A172 (cell line): ENCODE measurements at regions not wholly inside any gene's neighbourhood (a gene's known extent, or its start where the extent isn't known, plus 50 kb on each side); places are given as distances from the start of the nearest gene placed in this dataset.
"Not testable (repeated sequence)": the region's sequence is repeated elsewhere in the genome, so short reads cannot be mapped to it uniquely, and the experiment has no call there.

Experiments used
- DNase-seq: peaks from one replicate; pipeline ENCODE4 v3.0.0-alpha.2; 2015; ENCODE audit warnings: low spot score

- DNase-seq, result no peak
These were observed 117.2 kb downstream of the IPO8 start for GRCh38 chr12:30578426-30578825.

GRCh38 chr12:30573145-30573544 lies 122.5 kb downstream of the IPO8 start:
- DNase-seq, result no peak

- no peak for DNase-seq
These were observed 125.3 kb downstream of the IPO8 start for GRCh38 chr12:30570211-30570890.

DNA sequence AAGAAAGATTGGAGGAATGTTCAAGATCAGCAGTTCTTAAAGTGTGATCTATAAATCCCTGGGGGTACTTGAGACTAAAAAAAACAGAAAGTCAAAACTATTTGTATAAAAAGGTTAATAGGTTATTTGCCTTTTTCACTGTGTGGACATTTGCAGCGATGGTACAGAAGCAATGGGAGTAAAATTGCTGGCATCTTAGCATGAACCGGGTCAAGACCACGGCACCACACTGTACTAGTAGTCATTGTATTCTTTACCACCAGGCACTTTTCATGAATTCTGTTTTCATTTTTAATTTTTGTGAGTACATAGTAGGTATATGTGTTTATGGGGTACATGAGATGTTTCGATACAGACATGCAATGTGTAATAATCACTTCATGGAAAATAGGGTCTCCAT lies 126.2 kb downstream of the IPO8 start:
- no peak for DNase-seq

- DNase-seq, result no peak
These were observed 127.2 kb downstream of the IPO8 start for GRCh38 chr12:30568453-30568852.

- DNase-seq, result no peak
These were observed 128.6 kb downstream of the IPO8 start for GRCh38 chr12:30567082-30567481.

DNA sequence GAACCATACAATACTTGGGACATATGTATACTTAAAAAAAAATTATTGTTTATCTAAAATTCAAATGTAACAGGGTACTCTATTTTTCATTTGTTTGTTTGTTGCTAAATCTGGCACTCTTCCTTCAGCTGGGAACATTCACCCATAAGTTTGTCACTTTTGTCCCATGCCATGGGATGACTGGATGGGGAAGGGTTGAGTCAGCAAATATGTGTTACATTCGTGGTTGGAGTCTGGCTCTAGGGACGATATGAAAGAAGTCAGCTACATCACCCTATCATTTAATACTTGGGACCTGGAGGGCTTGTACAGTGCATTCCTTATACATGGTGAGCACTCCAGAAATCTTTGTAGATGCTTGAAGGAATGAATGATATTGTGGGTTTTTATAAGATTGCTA lies 131.3 kb downstream of the IPO8 start:
- DNase-seq, result no peak

DNA sequence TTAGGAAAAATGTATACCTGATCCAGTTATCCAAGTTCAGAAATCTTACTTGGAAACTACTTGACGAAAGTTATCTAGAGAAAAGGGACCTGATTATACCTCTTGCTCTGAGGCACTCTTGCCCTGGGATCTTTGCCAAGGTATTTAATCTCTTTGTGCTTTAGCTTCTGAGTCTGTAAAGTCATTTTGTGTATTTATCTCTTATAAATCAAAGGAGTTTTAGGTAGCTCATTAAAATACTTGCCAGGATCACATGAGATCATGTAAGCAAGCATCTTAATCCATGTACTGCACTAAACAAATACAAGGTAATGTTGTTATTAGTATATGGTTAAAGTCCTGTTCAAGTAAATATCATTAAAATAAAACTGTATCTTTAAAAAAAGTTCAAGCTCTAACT lies 147.5 kb downstream of the IPO8 start:
- DNase-seq, result no peak

GRCh38 chr12:30546121-30546520 lies 149.5 kb downstream of the IPO8 start:
- DNase-seq, result no peak

DNA sequence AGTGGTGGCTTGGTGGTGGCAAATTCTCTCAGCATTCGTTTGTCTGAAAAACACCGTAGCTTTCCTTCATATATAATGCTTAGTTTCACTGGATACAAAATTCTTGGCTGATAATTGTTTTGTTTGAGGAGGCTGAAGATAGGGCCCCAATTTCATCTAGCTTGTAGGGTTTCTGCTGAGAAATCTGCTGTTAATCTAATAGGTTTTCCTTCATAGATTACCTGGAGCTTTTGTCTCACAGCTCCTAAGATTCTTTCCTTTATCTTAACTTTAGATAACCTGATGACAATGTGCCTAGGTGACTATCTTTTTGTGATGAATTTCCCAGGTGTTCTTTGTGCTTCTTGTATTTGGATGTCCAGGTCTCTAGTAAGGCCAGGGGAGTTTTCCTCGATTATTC lies 151.0 kb downstream of the IPO8 start:
- DNase-seq, result not testable (repeated sequence)

- no peak for DNase-seq
These were observed 158.4 kb downstream of the IPO8 start for GRCh38 chr12:30537228-30537627.

DNA sequence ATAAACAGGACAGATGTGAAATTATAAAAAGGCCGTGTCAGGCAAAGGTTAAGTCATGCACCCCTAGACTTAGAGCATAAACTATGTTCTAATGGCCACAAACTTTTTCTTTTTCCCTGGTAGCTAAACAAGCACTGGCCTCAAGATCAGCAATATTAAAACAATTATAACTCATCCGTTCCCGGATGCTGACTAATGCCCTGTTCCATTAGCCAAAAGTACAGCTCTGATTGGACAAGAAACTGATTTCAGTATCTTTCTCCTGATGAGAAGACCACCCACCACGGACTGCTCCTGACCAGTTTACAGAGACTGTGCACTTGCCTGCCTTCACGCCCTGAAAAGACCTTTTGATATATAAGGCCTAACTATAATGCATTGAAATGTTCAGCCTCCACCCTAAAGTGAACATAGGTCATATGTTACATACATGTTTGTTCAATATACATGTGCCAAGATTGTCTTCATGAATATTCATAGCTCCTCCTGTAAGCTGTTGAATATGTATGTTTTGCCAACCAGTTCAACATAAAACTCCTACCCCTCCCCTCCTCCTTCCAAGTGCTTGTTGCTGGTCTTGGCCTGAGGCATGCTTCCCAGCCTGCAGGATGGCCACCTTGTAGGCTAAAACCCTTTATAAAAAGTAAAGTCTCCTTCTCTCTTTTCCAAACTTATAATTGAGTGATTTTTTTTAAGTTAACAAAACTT lies 162.0 kb downstream of the IPO8 start:
- no peak for DNase-seq

DNA sequence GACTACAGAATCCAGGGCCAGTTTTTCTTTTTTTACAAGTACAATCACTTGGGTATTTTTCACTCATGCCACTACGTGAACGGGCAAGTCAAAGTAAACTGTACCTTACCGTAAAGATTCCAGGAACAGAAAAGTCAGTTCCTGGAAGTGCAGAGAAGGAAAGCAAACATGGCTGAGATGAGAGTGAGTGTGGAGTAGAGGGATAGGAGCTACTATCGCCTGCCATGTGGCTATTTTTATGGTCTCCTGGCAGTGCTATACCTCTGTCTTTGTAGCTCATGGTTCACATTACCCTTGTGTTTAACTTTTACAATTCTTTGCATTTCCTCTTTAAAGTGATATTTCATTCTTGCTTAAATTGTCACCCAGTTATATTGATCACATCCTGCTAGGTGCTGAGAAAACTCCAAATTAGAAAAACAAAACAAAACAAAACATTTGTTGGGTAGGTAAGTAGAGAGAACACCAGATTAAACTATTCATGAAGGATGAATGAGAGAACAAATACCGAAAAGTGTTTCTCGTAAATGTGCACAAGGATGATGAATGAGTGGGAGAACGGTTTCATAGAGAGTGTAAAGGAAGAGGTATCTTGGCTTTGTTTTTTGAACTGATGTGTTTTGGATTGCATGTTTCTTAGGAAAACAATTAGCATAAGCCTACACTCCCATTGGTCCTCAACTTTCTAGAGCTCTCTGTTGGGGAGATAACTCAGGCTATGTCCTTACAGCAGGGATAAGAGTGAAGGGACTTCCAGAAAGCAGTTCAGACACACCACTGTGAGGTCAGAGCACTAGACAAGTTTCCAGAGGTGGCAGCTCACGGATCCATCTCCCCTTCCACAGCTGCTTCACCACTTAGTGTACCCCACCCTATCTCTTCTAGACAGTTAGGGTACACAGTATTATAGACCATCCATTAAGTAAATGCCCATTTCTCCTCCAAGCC lies 163.7 kb downstream of the IPO8 start:
- DNase-seq, result no peak

DNA sequence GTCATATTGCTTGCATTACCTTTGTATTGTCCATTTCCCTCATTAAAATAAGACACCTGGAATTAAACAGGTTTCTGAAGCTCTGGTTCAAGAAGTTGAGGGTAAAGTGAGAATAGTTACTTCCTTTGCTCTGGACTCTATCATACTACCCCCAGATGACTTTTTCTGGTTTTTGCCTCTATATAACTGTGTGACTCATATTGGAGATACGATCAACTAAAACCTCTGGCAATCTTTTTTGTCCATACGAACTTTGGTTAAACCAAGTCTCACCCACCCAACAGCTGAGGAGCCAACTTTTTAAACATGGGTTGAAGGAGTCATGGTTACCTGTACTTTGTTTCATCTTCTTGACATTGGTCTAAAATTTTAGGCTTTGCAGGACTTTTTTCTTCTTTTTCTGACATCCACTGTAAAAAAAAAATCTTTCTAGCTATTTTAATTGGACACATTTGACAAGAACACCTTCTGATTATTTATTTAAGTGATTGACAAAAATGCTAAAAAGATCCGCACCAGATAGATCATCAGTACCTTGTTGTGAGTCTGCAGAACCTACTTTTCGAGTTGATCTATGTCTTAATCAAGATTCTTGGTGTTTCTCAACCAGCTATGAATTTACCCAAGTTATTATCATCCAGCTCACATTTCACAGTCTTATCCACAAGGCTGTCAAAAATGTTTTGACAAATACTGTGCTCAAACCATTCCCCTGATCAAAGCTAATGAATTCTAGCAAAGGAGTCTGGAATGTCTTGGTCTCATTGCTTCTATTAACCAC lies 166.0 kb downstream of the IPO8 start:
- no peak for DNase-seq

DNA sequence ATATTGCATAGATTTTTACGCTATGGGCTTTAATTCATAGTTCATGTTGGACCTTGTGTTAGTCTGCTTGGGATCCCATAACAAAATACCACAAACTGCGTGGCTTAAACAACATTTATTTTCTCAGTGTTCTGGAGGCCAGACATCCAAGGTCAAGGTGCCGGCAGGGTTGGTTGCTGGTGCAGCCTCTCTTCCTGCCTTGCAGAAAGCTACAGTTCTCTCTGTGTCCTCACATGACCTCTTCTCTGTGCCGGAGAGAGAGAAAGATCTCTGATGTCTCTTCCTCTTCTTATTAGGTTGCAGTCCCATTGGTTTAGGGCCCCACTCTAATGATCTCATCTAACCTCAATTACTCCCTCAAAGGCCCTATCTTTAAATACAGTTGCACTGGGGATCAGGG lies 170.5 kb downstream of the IPO8 start:
- no peak for DNase-seq

- not testable (repeated sequence) for DNase-seq
These were observed 175.4 kb downstream of the IPO8 start for GRCh38 chr12:30520285-30520684.

DNA sequence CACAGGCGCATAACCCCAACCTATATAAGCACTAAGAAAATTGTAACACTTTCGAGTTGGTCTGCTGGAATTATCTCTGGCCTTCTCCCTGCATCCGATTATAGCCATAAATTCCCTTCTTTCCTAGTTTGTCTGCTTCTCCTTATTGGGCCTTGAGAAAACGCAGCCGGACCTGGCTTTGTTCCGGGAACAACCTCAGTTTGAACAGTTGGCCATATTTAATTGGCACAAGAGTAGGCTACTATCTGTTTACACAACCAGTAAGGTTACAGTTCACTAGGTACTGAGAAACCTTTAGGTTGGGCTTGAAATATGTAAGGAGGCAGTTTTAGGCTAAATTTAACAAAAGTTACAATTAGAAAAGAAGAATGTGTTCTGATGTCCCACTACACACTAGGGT lies 176.1 kb downstream of the IPO8 start:
- no peak for DNase-seq

DNA sequence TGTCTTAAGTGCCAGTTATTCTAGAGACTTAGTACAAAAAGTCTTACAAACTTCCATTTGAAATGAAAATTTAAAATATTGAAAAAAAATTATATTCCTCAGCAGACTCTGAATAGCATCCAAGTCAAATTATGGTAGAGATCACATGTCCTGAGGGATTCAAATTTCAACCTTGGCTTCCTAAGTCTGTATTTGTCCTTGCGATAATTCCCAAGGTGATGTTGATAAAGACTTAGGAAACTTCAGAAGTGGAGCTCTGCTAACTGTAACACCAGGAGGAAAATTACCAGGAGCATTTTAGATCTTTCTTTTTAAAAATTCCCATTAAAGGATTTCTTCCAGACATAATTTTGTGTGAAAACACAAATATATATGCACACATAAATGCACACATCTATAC lies 178.3 kb downstream of the IPO8 start:
- DNase-seq, result no peak

DNA sequence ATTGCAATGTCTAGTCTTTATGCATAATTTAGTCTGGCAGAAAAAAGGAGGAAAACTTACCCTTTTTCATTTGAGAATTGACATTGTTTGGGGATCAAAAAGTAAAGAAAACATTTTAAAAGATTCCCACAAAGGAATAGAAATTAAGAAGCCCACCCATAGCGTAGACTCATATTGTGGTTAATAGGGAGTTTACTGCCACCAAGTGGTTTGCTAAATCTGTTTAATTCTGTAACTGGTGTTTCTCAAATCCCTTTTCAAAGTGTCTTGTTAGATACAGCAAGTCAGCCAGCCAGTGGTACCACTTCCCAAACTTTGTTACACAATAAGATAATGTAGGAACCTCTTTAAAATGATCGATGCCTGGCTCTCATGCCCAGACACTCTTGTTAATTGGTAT lies 180.3 kb downstream of the IPO8 start:
- peak; percentile 5 for DNase-seq

- DNase-seq, result no peak
These were observed 181.0 kb downstream of the IPO8 start for GRCh38 chr12:30514666-30515065.

DNA sequence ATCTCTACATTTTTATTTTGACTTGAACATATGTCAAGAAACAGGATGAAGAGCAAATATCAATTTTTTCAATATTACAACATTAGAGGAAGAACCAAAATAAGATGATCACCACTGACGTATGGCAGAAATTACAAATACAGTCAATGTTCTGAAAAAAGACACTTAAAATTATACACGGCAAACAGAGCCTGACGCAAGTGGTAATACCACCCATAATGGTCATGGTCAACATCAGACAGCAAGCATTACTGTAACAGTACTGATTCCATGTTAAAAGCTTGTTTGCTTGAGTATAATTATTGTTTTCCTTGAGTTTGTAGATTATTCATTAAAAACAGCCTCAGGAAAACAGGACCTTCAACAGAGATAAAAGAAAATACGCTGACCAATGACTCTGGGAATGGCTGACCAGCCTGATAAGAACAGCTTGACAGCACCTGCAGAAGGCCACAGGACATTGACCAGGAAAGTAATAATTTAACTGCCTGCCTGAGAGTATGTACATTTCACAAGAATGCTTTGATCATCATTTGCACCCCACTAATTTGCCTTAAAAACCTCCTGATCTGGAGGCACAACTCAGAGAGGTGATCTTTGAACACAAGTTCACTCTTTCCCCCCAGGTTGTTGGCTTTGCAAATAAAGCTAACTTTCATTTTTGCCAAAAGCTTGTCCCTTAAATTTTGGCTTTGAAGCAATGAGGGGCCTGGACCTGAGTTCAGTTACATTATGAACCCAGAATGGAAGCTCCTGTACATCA lies 187.3 kb downstream of the IPO8 start:
- DNase-seq, result no peak
